SK-N-SH treated with all-trans-retinoic acid at 6 μM for 48 hours (cell line): ENCODE measurements at regions not wholly inside any gene's neighbourhood (a gene's known extent, or its start where the extent isn't known, plus 50 kb on each side); places are given as distances from the start of the nearest gene placed in this dataset.

Experiments used
- ATAC-seq: fragments of 200-7000 bp; cut with Tn5 transposase; 3 replicates; pipeline ENCODE4 v1.9.1; 2020; ENCODE audit warnings: mild to moderate bottlenecking, moderate library complexity
- ARNTL ChIP-seq: fragments of 450-650 bp; formaldehyde crosslinking; IDR thresholded peaks from 2 replicates; pipeline ENCODE4 v1.5.0; 2020; ENCODE audit warnings: low read depth, mild to moderate bottlenecking, moderate library complexity, borderline replicate concordance
- BACH2 ChIP-seq: fragments of 250-450 bp; sonication (Bioruptor Pico); IDR thresholded peaks from 2 replicates; pipeline ENCODE4 v1.9.0; 2021; ENCODE audit warnings: mild to moderate bottlenecking, borderline replicate concordance
- CSDC2 ChIP-seq: fragments of 250-450 bp; sonication (Bioruptor Pico); IDR thresholded peaks from 2 replicates; pipeline ENCODE4 v1.5.0; 2020; ENCODE audit warnings: mild to moderate bottlenecking, moderate library complexity
- ESRRG ChIP-seq: fragments of 250-450 bp; sonication (Bioruptor Pico); IDR thresholded peaks from 2 replicates; pipeline ENCODE4 v1.6.1; 2021; ENCODE audit warnings: mild to moderate bottlenecking
- GLIS3 ChIP-seq: fragments of 250-450 bp; sonication (Bioruptor Pico); IDR thresholded peaks from 2 replicates; pipeline ENCODE4 v1.5.0; 2020; ENCODE audit warnings: mild to moderate bottlenecking, moderate library complexity
- ISL1 ChIP-seq: fragments of 250-450 bp; sonication (Bioruptor Pico); IDR thresholded peaks from 2 replicates; pipeline ENCODE4 v2.1.2; 2022; ENCODE audit warnings: mild to moderate bottlenecking, moderate library complexity
- OSR1 ChIP-seq: fragments of 250-450 bp; sonication (Bioruptor Pico); IDR thresholded peaks from 2 replicates; pipeline ENCODE4 v1.8.0; 2022; ENCODE audit warnings: moderate library complexity, mild to moderate bottlenecking, inconsistent platforms
- PPARA ChIP-seq: fragments of 250-450 bp; sonication (Bioruptor Pico); IDR thresholded peaks from 2 replicates; pipeline ENCODE4 v1.5.0; 2020; ENCODE audit warnings: mild to moderate bottlenecking, borderline replicate concordance
- SNAI2 ChIP-seq: fragments of 250-450 bp; sonication (Bioruptor Pico); IDR thresholded peaks from 2 replicates; pipeline ENCODE4 v1.5.0; 2020; ENCODE audit warnings: mild to moderate bottlenecking, moderate library complexity
- TCF4 ChIP-seq: fragments of 250-450 bp; sonication (Bioruptor Pico); IDR thresholded peaks from 2 replicates; pipeline ENCODE4 v1.8.0; 2021; ENCODE audit warnings: mild to moderate bottlenecking, moderate library complexity, borderline replicate concordance
- ZC3H10 ChIP-seq: fragments of 250-450 bp; sonication (Bioruptor Pico); IDR thresholded peaks from 2 replicates; pipeline ENCODE4 v1.5.1; 2021; ENCODE audit warnings: mild to moderate bottlenecking, moderate library complexity
- ZFP3 ChIP-seq: fragments of 250-450 bp; sonication (Bioruptor Pico); IDR thresholded peaks from 2 replicates; pipeline ENCODE4 v1.5.0; 2020; ENCODE audit warnings: mild to moderate bottlenecking, moderate library complexity
- ZFP30 ChIP-seq: fragments of 450-650 bp; formaldehyde crosslinking; IDR thresholded peaks from 2 replicates; pipeline ENCODE4 v1.5.0; 2022; ENCODE audit warnings: mild to moderate bottlenecking, moderate library complexity
- ZNF565 ChIP-seq: fragments of 450-650 bp; formaldehyde crosslinking; conservative IDR thresholded peaks from 2 replicates; pipeline ENCODE4 v1.5.0; 2020; ENCODE audit warnings: low read depth, mild to moderate bottlenecking, moderate library complexity
- ZNF70 ChIP-seq: fragments of 450-650 bp; formaldehyde crosslinking; IDR thresholded peaks from 2 replicates; pipeline ENCODE4 v1.5.0; 2020; ENCODE audit warnings: mild to moderate bottlenecking, moderate library complexity
- ZNF8 ChIP-seq: fragments of 450-650 bp; formaldehyde crosslinking; IDR thresholded peaks from 2 replicates; pipeline ENCODE4 v1.5.0; 2020; ENCODE audit warnings: mild to moderate bottlenecking, moderate library complexity
- TF ChIP-seq, protein P1 (sequence below): fragments of 250-450 bp; sonication (Bioruptor Pico); IDR thresholded peaks from 2 replicates; pipeline ENCODE4 v1.5.1; 2021; ENCODE audit warnings: mild to moderate bottlenecking, moderate library complexity
- TF ChIP-seq, protein P2 (sequence below): fragments of 250-450 bp; sonication (Bioruptor Pico); IDR thresholded peaks from 2 replicates; pipeline ENCODE4 v1.5.0; 2020; ENCODE audit warnings: mild to moderate bottlenecking, moderate library complexity
- TF ChIP-seq, protein P3 (sequence below): fragments of 250-450 bp; sonication (Bioruptor Pico); IDR thresholded peaks from 2 replicates; pipeline ENCODE4 v1.8.0; 2020; ENCODE audit warnings: mild to moderate bottlenecking, moderate library complexity, borderline replicate concordance
- TF ChIP-seq, protein P4 (sequence below): fragments of 250-450 bp; sonication (Bioruptor Pico); IDR thresholded peaks from 2 replicates; pipeline ENCODE4 v1.8.0; 2021; ENCODE audit warnings: low read depth, mild to moderate bottlenecking, moderate library complexity, borderline replicate concordance

DNA sequence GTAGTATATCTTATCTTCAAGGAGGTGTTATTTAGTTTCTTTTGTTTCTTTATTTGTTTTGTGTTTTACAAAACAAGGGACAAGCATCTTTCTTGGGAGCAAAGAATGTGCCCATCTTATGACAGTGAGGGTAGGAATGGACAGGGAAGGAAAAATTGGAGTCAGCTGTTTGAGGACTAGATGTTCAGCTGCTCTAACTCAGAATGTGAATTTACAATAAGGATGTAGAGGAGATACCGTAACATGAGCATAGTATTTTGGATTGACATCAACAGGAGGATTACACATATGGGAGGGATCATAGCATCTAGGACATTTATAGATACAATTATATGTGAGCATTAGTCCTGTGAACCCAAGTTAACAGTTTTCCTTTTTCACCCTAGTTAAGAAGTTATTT lies 89.0 kb upstream of the GK2 start (continued):
- TF ChIP-seq, protein P1, sequence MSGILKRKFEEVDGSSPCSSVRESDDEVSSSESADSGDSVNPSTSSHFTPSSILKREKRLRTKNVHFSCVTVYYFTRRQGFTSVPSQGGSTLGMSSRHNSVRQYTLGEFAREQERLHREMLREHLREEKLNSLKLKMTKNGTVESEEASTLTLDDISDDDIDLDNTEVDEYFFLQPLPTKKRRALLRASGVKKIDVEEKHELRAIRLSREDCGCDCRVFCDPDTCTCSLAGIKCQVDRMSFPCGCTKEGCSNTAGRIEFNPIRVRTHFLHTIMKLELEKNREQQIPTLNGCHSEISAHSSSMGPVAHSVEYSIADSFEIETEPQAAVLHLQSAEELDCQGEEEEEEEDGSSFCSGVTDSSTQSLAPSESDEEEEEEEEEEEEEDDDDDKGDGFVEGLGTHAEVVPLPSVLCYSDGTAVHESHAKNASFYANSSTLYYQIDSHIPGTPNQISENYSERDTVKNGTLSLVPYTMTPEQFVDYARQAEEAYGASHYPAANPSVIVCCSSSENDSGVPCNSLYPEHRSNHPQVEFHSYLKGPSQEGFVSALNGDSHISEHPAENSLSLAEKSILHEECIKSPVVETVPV (CRISPR knock-in tag), result no peak
- TF ChIP-seq ESRRG (no peak), ZNF8 (CRISPR knock-in tag) (no peak), SNAI2 (no peak), ISL1 (CRISPR knock-in tag) (no peak), ZNF565 (no peak)

DNA sequence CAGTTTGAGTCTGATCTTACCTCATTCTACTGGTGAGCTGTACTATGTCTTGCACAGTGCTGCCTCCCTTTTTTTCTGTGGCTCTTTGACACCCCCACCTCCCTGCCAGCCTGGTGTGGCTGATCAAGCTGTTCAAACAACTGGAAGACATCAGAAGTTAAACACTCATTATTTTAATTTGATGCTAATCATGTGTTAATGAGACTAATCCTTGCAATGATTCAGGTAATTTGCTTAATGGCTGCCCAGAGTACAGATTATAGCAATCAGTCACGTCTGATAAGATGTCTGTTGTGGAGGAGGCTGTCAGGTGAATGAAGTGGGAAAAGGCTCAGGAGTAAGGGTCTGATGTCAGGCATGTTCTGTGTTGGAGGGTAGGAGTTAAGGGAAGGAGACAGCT lies 87.4 kb upstream of the GK2 start:
- TF ChIP-seq ISL1 (CRISPR knock-in tag) (no peak), OSR1 (CRISPR knock-in tag) (no peak), ZNF565 (no peak), BACH2 (no peak), ZC3H10 (CRISPR knock-in tag) (no peak), ZNF70 (CRISPR knock-in tag) (no peak), ESRRG (no peak), ZFP3 (CRISPR knock-in tag) (no peak)
- TF ChIP-seq, protein P2, sequence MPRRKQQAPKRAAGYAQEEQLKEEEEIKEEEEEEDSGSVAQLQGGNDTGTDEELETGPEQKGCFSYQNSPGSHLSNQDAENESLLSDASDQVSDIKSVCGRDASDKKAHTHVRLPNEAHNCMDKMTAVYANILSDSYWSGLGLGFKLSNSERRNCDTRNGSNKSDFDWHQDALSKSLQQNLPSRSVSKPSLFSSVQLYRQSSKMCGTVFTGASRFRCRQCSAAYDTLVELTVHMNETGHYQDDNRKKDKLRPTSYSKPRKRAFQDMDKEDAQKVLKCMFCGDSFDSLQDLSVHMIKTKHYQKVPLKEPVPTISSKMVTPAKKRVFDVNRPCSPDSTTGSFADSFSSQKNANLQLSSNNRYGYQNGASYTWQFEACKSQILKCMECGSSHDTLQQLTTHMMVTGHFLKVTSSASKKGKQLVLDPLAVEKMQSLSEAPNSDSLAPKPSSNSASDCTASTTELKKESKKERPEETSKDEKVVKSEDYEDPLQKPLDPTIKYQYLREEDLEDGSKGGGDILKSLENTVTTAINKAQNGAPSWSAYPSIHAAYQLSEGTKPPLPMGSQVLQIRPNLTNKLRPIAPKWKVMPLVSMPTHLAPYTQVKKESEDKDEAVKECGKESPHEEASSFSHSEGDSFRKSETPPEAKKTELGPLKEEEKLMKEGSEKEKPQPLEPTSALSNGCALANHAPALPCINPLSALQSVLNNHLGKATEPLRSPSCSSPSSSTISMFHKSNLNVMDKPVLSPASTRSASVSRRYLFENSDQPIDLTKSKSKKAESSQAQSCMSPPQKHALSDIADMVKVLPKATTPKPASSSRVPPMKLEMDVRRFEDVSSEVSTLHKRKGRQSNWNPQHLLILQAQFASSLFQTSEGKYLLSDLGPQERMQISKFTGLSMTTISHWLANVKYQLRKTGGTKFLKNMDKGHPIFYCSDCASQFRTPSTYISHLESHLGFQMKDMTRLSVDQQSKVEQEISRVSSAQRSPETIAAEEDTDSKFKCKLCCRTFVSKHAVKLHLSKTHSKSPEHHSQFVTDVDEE (CRISPR knock-in tag), result no peak
- ATAC-seq, result no peak

DNA sequence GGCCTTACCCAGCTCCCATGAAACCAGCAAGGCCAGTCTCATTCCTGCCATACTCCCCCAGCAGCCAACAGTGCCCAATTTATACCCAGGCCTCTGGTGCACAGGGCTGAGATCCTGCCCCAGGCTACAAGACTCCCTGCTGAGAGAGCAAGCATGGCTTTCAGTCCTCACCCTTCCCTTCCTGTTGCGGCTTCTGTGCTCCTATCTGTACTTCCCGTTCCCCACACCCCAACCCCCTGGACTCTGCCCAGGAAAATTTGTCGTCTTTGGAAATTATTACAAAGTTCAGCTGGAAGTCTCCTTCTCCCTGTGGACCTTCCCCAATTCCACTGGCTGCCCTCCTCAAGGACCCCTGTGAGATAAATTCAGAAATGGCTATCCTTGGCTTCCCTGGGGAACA lies 84.1 kb upstream of the GK2 start:
- ATAC-seq, result no peak
- TF ChIP-seq ZNF70 (CRISPR knock-in tag) (no peak), GLIS3 (CRISPR knock-in tag) (no peak), ZC3H10 (CRISPR knock-in tag) (no peak), ZNF8 (CRISPR knock-in tag) (no peak), ISL1 (CRISPR knock-in tag) (no peak), CSDC2 (CRISPR knock-in tag) (no peak), ZNF565 (no peak), PPARA (CRISPR knock-in tag) (no peak), ARNTL (CRISPR knock-in tag) (no peak), TCF4 (CRISPR knock-in tag) (no peak), SNAI2 (no peak), BACH2 (no peak), ZFP3 (CRISPR knock-in tag) (no peak), ZFP30 (CRISPR knock-in tag) (no peak), OSR1 (CRISPR knock-in tag) (no peak)
- TF ChIP-seq, protein P2 (CRISPR knock-in tag), result no peak
- TF ChIP-seq, protein P1 (CRISPR knock-in tag), result no peak
- TF ChIP-seq, protein P3, sequence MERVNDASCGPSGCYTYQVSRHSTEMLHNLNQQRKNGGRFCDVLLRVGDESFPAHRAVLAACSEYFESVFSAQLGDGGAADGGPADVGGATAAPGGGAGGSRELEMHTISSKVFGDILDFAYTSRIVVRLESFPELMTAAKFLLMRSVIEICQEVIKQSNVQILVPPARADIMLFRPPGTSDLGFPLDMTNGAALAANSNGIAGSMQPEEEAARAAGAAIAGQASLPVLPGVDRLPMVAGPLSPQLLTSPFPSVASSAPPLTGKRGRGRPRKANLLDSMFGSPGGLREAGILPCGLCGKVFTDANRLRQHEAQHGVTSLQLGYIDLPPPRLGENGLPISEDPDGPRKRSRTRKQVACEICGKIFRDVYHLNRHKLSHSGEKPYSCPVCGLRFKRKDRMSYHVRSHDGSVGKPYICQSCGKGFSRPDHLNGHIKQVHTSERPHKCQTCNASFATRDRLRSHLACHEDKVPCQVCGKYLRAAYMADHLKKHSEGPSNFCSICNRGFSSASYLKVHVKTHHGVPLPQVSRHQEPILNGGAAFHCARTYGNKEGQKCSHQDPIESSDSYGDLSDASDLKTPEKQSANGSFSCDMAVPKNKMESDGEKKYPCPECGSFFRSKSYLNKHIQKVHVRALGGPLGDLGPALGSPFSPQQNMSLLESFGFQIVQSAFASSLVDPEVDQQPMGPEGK (CRISPR knock-in tag), result no peak
- TF ChIP-seq, protein P4, sequence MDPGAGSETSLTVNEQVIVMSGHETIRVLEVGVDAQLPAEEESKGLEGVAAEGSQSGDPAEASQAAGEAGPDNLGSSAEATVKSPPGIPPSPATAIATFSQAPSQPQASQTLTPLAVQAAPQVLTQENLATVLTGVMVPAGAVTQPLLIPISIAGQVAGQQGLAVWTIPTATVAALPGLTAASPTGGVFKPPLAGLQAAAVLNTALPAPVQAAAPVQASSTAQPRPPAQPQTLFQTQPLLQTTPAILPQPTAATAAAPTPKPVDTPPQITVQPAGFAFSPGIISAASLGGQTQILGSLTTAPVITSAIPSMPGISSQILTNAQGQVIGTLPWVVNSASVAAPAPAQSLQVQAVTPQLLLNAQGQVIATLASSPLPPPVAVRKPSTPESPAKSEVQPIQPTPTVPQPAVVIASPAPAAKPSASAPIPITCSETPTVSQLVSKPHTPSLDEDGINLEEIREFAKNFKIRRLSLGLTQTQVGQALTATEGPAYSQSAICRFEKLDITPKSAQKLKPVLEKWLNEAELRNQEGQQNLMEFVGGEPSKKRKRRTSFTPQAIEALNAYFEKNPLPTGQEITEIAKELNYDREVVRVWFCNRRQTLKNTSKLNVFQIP (CRISPR knock-in tag), result no peak
